ENCODE measurements at regions not wholly inside any gene's neighbourhood (a gene's known extent, or its start where the extent isn't known, plus 50 kb on each side); places are given as distances from the start of the nearest gene placed in this dataset.
"Not testable (repeated sequence)": the region's sequence is repeated elsewhere in the genome, so short reads cannot be mapped to it uniquely, and the experiment has no call there.

- no peak for TF ChIP-seq ZNF16 (tag by site-specific recombination; IDR thresholded peaks at IDR 0.05; ENCODE audit: low read depth)
- TF ChIP-seq OSR2 (tag by site-specific recombination; IDR thresholded peaks at IDR 0.05): no peak
- no peak for TF ChIP-seq ZNF140 (tag by site-specific recombination; IDR thresholded peaks at IDR 0.05)
- TF ChIP-seq, protein P1, sequence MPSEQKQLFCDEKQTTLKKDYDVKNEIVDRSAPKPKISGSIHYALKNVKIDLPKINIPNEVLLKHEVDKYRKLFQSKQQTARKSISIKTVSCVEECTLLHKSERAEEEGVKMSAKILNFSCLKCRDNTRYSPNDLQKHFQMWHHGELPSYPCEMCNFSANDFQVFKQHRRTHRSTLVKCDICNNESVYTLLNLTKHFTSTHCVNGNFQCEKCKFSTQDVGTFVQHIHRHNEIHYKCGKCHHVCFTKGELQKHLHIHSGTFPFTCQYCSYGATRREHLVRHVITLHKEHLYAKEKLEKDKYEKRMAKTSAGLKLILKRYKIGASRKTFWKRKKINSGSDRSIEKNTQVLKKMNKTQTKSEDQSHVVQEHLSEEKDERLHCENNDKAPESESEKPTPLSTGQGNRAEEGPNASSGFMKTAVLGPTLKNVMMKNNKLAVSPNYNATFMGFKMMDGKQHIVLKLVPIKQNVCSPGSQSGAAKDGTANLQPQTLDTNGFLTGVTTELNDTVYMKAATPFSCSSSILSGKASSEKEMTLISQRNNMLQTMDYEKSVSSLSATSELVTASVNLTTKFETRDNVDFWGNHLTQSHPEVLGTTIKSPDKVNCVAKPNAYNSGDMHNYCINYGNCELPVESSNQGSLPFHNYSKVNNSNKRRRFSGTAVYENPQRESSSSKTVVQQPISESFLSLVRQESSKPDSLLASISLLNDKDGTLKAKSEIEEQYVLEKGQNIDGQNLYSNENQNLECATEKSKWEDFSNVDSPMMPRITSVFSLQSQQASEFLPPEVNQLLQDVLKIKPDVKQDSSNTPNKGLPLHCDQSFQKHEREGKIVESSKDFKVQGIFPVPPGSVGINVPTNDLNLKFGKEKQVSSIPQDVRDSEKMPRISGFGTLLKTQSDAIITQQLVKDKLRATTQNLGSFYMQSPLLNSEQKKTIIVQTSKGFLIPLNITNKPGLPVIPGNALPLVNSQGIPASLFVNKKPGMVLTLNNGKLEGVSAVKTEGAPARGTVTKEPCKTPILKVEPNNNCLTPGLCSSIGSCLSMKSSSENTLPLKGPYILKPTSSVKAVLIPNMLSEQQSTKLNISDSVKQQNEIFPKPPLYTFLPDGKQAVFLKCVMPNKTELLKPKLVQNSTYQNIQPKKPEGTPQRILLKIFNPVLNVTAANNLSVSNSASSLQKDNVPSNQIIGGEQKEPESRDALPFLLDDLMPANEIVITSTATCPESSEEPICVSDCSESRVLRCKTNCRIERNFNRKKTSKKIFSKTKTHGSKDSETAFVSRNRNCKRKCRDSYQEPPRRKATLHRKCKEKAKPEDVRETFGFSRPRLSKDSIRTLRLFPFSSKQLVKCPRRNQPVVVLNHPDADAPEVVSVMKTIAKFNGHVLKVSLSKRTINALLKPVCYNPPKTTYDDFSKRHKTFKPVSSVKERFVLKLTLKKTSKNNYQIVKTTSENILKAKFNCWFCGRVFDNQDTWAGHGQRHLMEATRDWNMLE (tag by site-specific recombination; conservative IDR thresholded peaks at IDR 0.05; ENCODE audit: low read depth): no peak
- TF ChIP-seq ZNF692 (tag by site-specific recombination; IDR thresholded peaks at IDR 0.05): no peak
- no peak for TF ChIP-seq ZNF366 (tag by site-specific recombination; conservative IDR thresholded peaks at IDR 0.05)
These were observed 200.0 kb downstream of the CDRT15L2 start (continued) for GRCh38 chr17:20779521-20779920.

DNA sequence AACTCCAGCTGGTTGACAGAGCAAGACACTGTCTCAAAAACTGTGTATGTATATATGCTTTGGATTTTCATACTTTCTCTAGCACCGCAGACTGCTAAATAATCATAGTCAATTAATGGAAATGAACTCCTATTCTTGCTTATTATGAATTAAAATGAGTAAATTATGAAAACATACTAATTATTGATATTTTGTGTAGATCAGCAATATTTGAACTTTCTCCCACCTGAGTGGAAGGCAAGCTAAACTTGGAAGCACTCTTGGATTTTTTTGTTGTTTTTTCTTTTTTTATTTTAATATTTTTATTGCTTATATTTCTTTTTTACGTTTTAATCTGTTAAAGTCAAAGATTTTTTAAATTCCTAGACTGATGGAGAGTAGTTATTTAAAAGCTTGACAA, 201.7 kb downstream of the CDRT15L2 start:
- Histone ChIP-seq H3K36me3 (ENCODE audit: control insufficient read depth in 2 of 2, insufficient read depth in 1 of 2, low read length in 2 of 2) (no peaks in the 10 kb centered on the region), H3K9me3 (ENCODE audit: control insufficient read depth, insufficient read depth, low read depth, low read length) (no peaks in the 10 kb centered on the region), H3K4me3 (ENCODE audit: low read depth, low read length) (no peak overlapping the region), H3K27ac (ENCODE audit: extremely low read depth, low read depth, low read length) (no peak overlapping the region), H3K4me1 (ENCODE audit: control insufficient read depth, insufficient read depth, low read length) (no peaks in the 10 kb centered on the region)
- TF ChIP-seq PRDM6 (tag by site-specific recombination; IDR thresholded peaks at IDR 0.05) (no peak), ZNF514 (tag by site-specific recombination; IDR thresholded peaks at IDR 0.05) (no peak), TCF7L2 (IDR thresholded peaks at IDR 0.05; ENCODE audit: borderline replicate concordance, low read depth, low read length) (no peak), ZNF391 (tag by site-specific recombination; IDR thresholded peaks at IDR 0.05; ENCODE audit: borderline replicate concordance, low read depth) (no peak)
- TF ChIP-seq, protein P2, sequence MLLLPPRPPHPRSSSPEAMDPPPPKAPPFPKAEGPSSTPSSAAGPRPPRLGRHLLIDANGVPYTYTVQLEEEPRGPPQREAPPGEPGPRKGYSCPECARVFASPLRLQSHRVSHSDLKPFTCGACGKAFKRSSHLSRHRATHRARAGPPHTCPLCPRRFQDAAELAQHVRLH (tag by site-specific recombination; IDR thresholded peaks at IDR 0.05): no peak
- ChIA-PET CTCF (interaction anchor here (1.3 kb wide), 2 partner anchors 20 to 33 kb away, joined by 3 read pairs; no protein-coding TSS in a partner anchor), POLR2A (interaction anchor here (0.7 kb wide), 1 partner anchor 11 kb away, joined by 3 read pairs; no protein-coding TSS in a partner anchor)

DNA sequence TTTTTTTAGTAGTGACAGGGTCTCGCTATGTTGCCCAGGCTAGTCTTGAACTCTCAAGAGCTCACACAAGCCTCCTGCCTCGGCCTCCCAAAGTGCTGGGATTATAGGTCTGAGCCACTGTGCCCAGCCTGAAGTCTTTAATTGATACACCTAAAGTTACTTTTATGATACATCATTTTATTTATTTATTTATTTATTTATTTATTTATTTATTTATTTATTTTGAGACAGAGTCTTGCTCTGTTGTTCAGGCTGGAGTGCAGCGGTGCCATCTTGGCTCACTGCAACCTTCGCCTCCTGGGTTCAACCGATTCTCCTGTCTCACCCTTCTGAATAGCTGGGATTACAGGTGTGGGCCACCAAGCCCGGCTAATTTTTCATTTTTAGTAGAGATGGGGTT, 202.3 kb downstream of the CDRT15L2 start:
- CTCF ChIA-PET: interaction anchor here (0.7 to 1.3 kb wide), 3 partner anchors 19 to 183 kb away, joined by 3 to 6 read pairs (median 3); no protein-coding TSS in a partner anchor
- H3K27ac ChIP-seq (ENCODE audit: extremely low read depth, low read depth, low read length); H3K4me1 ChIP-seq (ENCODE audit: control insufficient read depth, insufficient read depth, low read length); H3K4me3 ChIP-seq (ENCODE audit: low read depth, low read length); H3K9me3 ChIP-seq (ENCODE audit: control insufficient read depth, insufficient read depth, low read depth, low read length); H3K36me3 ChIP-seq (ENCODE audit: control insufficient read depth in 2 of 2, insufficient read depth in 1 of 2, low read length in 2 of 2); POLR2A ChIA-PET: not testable (repeated sequence)
- TF ChIP-seq ZNF404 (tag by site-specific recombination; IDR thresholded peaks at IDR 0.05) (peak; percentile 80; the same call in 1 of the 2 replicates), ZNF266 (tag by site-specific recombination; IDR thresholded peaks at IDR 0.05; ENCODE audit: low read depth) (peak; percentile 50; the same call in 1 of the 2 replicates), ZNF664 (tag by site-specific recombination; IDR thresholded peaks at IDR 0.05) (peak; percentile 68), ZBTB11 (tag by site-specific recombination; conservative IDR thresholded peaks at IDR 0.05; ENCODE audit: low read depth) (peak; percentile 71), ZNF623 (tag by site-specific recombination; IDR thresholded peaks at IDR 0.05) (peak; percentile 75), ZFP37 (tag by site-specific recombination; IDR thresholded peaks at IDR 0.05) (0 out of 2 replicates have a peak, but pooled peaks have one; percentile 27), ZXDB (tag by site-specific recombination; IDR thresholded peaks at IDR 0.05) (0 out of 2 replicates have a peak, but pooled peaks have one; percentile 27), ZNF510 (tag by site-specific recombination; IDR thresholded peaks at IDR 0.05; ENCODE audit: insufficient replicate concordance) (peak; percentile 63), ZNF341 (tag by site-specific recombination; IDR thresholded peaks at IDR 0.05; ENCODE audit: low read depth) (peak; percentile 16; the same call in 1 of the 2 replicates), ZBTB8A (tag by site-specific recombination; IDR thresholded peaks at IDR 0.05) (peak; percentile 71)

All from HEK293 (cell line).